ENCODE measurements at regions not wholly inside any gene's neighbourhood (a gene's known extent, or its start where the extent isn't known, plus 50 kb on each side); places are given as distances from the start of the nearest gene placed in this dataset.
A peak's percentile ranks its signal among the peaks of the same experiment; 100 is the strongest.

- no peak for TF ChIP-seq ATF2 (CRISPR knock-in tag; IDR thresholded peaks at IDR 0.05)
- TF ChIP-seq NBN (IDR thresholded peaks at IDR 0.05; ENCODE audit: low read depth): no peak
- TF ChIP-seq SPI1 (IDR thresholded peaks at IDR 0.05; ENCODE audit: borderline replicate concordance, low read depth, low read length): peak; percentile 21; the same call in 1 of the 2 replicates
- peak; percentile 96 for TF ChIP-seq KLF6 (CRISPR knock-in tag; IDR thresholded peaks at IDR 0.05; ENCODE audit: borderline replicate concordance)
- TF ChIP-seq, protein P1, sequence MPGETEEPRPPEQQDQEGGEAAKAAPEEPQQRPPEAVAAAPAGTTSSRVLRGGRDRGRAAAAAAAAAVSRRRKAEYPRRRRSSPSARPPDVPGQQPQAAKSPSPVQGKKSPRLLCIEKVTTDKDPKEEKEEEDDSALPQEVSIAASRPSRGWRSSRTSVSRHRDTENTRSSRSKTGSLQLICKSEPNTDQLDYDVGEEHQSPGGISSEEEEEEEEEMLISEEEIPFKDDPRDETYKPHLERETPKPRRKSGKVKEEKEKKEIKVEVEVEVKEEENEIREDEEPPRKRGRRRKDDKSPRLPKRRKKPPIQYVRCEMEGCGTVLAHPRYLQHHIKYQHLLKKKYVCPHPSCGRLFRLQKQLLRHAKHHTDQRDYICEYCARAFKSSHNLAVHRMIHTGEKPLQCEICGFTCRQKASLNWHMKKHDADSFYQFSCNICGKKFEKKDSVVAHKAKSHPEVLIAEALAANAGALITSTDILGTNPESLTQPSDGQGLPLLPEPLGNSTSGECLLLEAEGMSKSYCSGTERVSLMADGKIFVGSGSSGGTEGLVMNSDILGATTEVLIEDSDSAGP (CRISPR knock-in tag; IDR thresholded peaks at IDR 0.05): no peak
- TF ChIP-seq, protein P2, sequence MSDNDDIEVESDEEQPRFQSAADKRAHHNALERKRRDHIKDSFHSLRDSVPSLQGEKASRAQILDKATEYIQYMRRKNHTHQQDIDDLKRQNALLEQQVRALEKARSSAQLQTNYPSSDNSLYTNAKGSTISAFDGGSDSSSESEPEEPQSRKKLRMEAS (CRISPR knock-in tag; IDR thresholded peaks at IDR 0.05): no peak
- TF ChIP-seq ZFP36 (IDR thresholded peaks at IDR 0.05; ENCODE audit: low read depth, low read length, partially characterized antibody): no peak
- TF ChIP-seq PRMT5 (CRISPR knock-in tag; IDR thresholded peaks at IDR 0.05): no peak
- no peak for TF ChIP-seq SMAD2 (IDR thresholded peaks at IDR 0.05; ENCODE audit: low read depth, low read length)
- no peak for TF ChIP-seq ATF1 (CRISPR knock-in tag; IDR thresholded peaks at IDR 0.05)
- peak; percentile 49 for TF ChIP-seq ATF1 (tag; IDR thresholded peaks at IDR 0.05)
- TF ChIP-seq PHB2 (IDR thresholded peaks at IDR 0.05; ENCODE audit: low read depth): no peak
- no peak for TF ChIP-seq NR3C1 (CRISPR knock-in tag; IDR thresholded peaks at IDR 0.05)
- TF ChIP-seq NFE2L1 (tag; IDR thresholded peaks at IDR 0.05; ENCODE audit: borderline replicate concordance, low read depth): peak; percentile 64; the same call in 1 of the 2 replicates
- no peak for TF ChIP-seq U2AF2 (optimal IDR thresholded peaks at IDR 0.05; ENCODE audit: low read depth, low read length)
- no peak for TF ChIP-seq EWSR1 (IDR thresholded peaks at IDR 0.05; ENCODE audit: borderline replicate concordance, low read depth, partially characterized antibody)
- no peak for TF ChIP-seq ILF3 (IDR thresholded peaks at IDR 0.05; ENCODE audit: borderline replicate concordance)
- TF ChIP-seq ZNF695 (CRISPR knock-in tag; IDR thresholded peaks at IDR 0.05): no peak
- TF ChIP-seq HDAC8 (tag; IDR thresholded peaks at IDR 0.05): peak; percentile 94
- peak; percentile 56; the same call in 1 of the 2 replicates for TF ChIP-seq IFI16 (CRISPR knock-in tag; IDR thresholded peaks at IDR 0.05)
- TF ChIP-seq COPS2 (conservative IDR thresholded peaks at IDR 0.05): no peak
- TF ChIP-seq FOSL1 (tag; conservative IDR thresholded peaks at IDR 0.05): no peak; the same call in none of the 2 replicates
- TF ChIP-seq ESRRA (IDR thresholded peaks at IDR 0.05; ENCODE audit: borderline replicate concordance, low read depth): peak; percentile 88; the same call in 1 of the 2 replicates
- TF ChIP-seq ESRRB (CRISPR knock-in tag; IDR thresholded peaks at IDR 0.05; ENCODE audit: borderline replicate concordance): no peak
- TF ChIP-seq RCOR1 (IDR thresholded peaks at IDR 0.05; ENCODE audit: borderline replicate concordance in 1 of 2, low read depth in 2 of 2, low read length in 2 of 2): no peak
- TF ChIP-seq TEAD2 (tag; IDR thresholded peaks at IDR 0.05): peak; percentile 81; the same call in 1 of the 2 replicates
Measured at GRCh38 chr1:234963180-234963903, 165.3 kb downstream of the TOMM20 start (continued).

All from K562 (cell line).